Mammary epithelial cell (primary cell): ENCODE measurements at regions not wholly inside any gene's neighbourhood (a gene's known extent, or its start where the extent isn't known, plus 50 kb on each side); places are given as distances from the start of the nearest gene placed in this dataset.

Source experiments
- EZH2 ChIP-seq: IDR thresholded peaks from 2 replicates; pipeline ENCODE4 v1.6.1; 2012; ENCODE audit warnings: low read length, inconsistent platforms, borderline replicate concordance
- TF ChIP-seq, protein P1 (sequence below), 2 donors: IDR thresholded peaks in 1 of 2; conservative IDR thresholded peaks in 1 of 2; 2 replicates each; pipeline ENCODE4 v1.5.1; 2011 to 2012; ENCODE audit warnings: inconsistent platforms in 2 of 2, low read length in 2 of 2, mild to moderate bottlenecking in 2 of 2, control low read depth in 1 of 2, low read depth in 1 of 2; ENCODE audit not compliant: insufficient read depth in 1 of 2; ENCODE audit errors: extremely low read depth in 1 of 2

DNA sequence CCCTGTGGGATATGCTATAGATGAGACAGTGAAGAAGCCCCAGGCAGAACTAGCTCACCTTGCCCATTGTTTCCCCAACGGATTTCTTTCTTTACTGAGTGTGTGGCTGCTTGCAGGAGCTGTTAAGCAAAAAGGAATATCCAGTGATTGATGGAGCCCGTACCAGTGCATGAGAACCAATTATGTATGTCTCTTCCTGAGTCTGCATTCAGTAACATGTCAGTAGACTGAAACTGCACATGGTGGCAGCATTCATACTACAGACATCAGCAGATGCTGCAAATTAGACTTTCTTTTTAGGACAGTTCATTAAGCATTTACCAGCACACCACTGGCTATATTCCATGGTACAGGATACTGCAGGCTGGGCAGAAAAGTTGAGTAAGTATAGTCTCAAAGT, 90.3 kb upstream of the PLCXD3 start:
- TF ChIP-seq, protein P1, sequence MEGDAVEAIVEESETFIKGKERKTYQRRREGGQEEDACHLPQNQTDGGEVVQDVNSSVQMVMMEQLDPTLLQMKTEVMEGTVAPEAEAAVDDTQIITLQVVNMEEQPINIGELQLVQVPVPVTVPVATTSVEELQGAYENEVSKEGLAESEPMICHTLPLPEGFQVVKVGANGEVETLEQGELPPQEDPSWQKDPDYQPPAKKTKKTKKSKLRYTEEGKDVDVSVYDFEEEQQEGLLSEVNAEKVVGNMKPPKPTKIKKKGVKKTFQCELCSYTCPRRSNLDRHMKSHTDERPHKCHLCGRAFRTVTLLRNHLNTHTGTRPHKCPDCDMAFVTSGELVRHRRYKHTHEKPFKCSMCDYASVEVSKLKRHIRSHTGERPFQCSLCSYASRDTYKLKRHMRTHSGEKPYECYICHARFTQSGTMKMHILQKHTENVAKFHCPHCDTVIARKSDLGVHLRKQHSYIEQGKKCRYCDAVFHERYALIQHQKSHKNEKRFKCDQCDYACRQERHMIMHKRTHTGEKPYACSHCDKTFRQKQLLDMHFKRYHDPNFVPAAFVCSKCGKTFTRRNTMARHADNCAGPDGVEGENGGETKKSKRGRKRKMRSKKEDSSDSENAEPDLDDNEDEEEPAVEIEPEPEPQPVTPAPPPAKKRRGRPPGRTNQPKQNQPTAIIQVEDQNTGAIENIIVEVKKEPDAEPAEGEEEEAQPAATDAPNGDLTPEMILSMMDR (conservative IDR thresholded peaks at IDR 0.05 in 1 of 2, IDR thresholded peaks at IDR 0.05 in 1 of 2; ENCODE audit: extremely low read depth in 1 of 2, insufficient read depth in 1 of 2, low read depth in 1 of 2, low read length in 2 of 2), result no peak
- no peak for TF ChIP-seq EZH2
